H1 (cell line): ENCODE measurements at regions not wholly inside any gene's neighbourhood (a gene's known extent, or its start where the extent isn't known, plus 50 kb on each side); places are given as distances from the start of the nearest gene placed in this dataset.

ENCODE experiments used
- CTCF ChIA-PET: fragments of 300-600 bp; sonication (Branson Sonifier 250); formaldehyde crosslinking; loops from one replicate; lab custom pipeline; 2021; ENCODE audit not compliant: partially characterized antibody; lab: Charles Lee
- POLR2A ChIA-PET: fragments of 300-600 bp; sonication (Branson Sonifier 250); formaldehyde crosslinking; loops from one replicate; lab custom pipeline; 2021; ENCODE audit warnings: inconsistent platforms; ENCODE audit not compliant: partially characterized antibody; lab: Charles Lee
- DNase-seq, 2 experiments: peaks; one replicate each; pipeline versions ENCODE4 v3.0.0 to v3.0.0-alpha.2; 2010 to 2022; ENCODE audit warnings: low spot score in 2 of 2, low read depth in 1 of 2, mixed read lengths in 1 of 2
- FAIRE-seq: peaks from 2 replicates; lab custom pipeline; 2011; peaks lifted over from hg19 to GRCh38; lab: Jason Lieb, UNC
- H2AFZ ChIP-seq: 2 replicates; pipeline ENCODE4 v1.8.1; 2012; ENCODE audit warnings: low read length, inconsistent platforms
- H2AK5ac ChIP-seq: 2 replicates; pipeline ENCODE4 v1.6.1; 2013; ENCODE audit warnings: low read depth, low read length
- H2BK120ac ChIP-seq: replicated peaks from 2 replicates; pipeline ENCODE3; 2013; ENCODE audit warnings: low read depth, low read length, inconsistent platforms
- H2BK12ac ChIP-seq: 2 replicates; pipeline ENCODE4 v1.6.1; 2013; ENCODE audit warnings: low read depth, low read length
- H2BK15ac ChIP-seq: 2 replicates; pipeline ENCODE4 v1.6.1; 2013; ENCODE audit warnings: low read length
- H2BK20ac ChIP-seq: 2 replicates; pipeline ENCODE4 v1.6.1; 2013; ENCODE audit warnings: low read length
- H2BK5ac ChIP-seq: 2 replicates; pipeline ENCODE4 v1.6.1; 2013; ENCODE audit warnings: low read depth, low read length
- H3K14ac ChIP-seq: 2 replicates; pipeline ENCODE4 v1.6.1; 2013; ENCODE audit warnings: inconsistent platforms; ENCODE audit not compliant: insufficient read length
- H3K18ac ChIP-seq: 2 replicates; pipeline ENCODE4 v1.6.1; 2013; ENCODE audit warnings: low read length; ENCODE audit errors: extremely low read depth
- H3K23ac ChIP-seq: 2 replicates; pipeline ENCODE4 v1.6.1; 2013; ENCODE audit warnings: inconsistent platforms; ENCODE audit not compliant: insufficient read length
- H3K23me2 ChIP-seq: 2 replicates; pipeline ENCODE4 v1.6.1; 2013; ENCODE audit warnings: low read depth, low read length
- H3K27ac ChIP-seq: 2 replicates; pipeline ENCODE4 v1.6.1; 2011; ENCODE audit warnings: low read depth, low read length, inconsistent platforms
- H3K27me3 ChIP-seq, 4 experiments: replicated peaks in 1 of 4; 1 replicate in 1 of 4; 2 replicates in 3 of 4; pipeline versions ENCODE4 v1.6.1 to v1.8.1; 2011 to 2013; ENCODE audit warnings: low read length in 3 of 4, mild to moderate bottlenecking in 3 of 4, inconsistent platforms in 2 of 4, mixed read lengths in 2 of 4, moderate library complexity in 1 of 4; ENCODE audit not compliant: control insufficient read depth in 3 of 4, insufficient read depth in 3 of 4; ENCODE audit errors: extremely low read depth in 1 of 4
- H3K36me3 ChIP-seq, 4 experiments: 2 replicates each; pipeline versions ENCODE4 v1.6.1 to v1.8.1; 2011 to 2013; ENCODE audit warnings: mild to moderate bottlenecking in 4 of 4, low read length in 3 of 4, moderate library complexity in 2 of 4, control low read depth in 1 of 4, inconsistent platforms in 1 of 4; ENCODE audit not compliant: insufficient read depth in 4 of 4, control insufficient read depth in 2 of 4
- H3K4ac ChIP-seq: replicated peaks from 2 replicates; pipeline ENCODE3; 2013; ENCODE audit warnings: low read length, low read depth, mixed read lengths, inconsistent platforms; ENCODE audit not compliant: insufficient read length
- H3K4me1 ChIP-seq, 4 experiments: replicated peaks in 1 of 4; 1 replicate in 1 of 4; 2 replicates in 3 of 4; pipeline versions ENCODE4 v1.6.1 to v1.8.1; 2011 to 2013; ENCODE audit warnings: low read length in 3 of 4, inconsistent platforms in 2 of 4, mixed read lengths in 1 of 4; ENCODE audit not compliant: insufficient read depth in 4 of 4, control insufficient read depth in 3 of 4
- H3K4me2 ChIP-seq, 2 experiments: 2 replicates each; pipeline versions ENCODE4 v1.6.1 to v1.8.1; 2011 to 2013; ENCODE audit warnings: low read depth in 2 of 2, low read length in 2 of 2, control low read depth in 1 of 2, inconsistent platforms in 1 of 2, mild to moderate bottlenecking in 1 of 2; ENCODE audit not compliant: insufficient read depth in 1 of 2
- H3K4me3 ChIP-seq, 4 experiments: fragments of 200-600, 300-600 bp in 1 of 4; sonication (generic), shearing (Covaris generic), sonication (Bioruptor Twin) in 1 of 4; 2 replicates each; pipeline versions ENCODE4 v1.5.1 to v1.8.1; 2011 to 2016; ENCODE audit warnings: low read length in 4 of 4, low read depth in 3 of 4, control low read depth in 2 of 4, inconsistent platforms in 2 of 4, mild to moderate bottlenecking in 2 of 4, mixed read lengths in 1 of 4, moderate library complexity in 1 of 4; ENCODE audit not compliant: insufficient read depth in 2 of 4; ENCODE audit errors: extremely low read depth in 1 of 4
- H3K56ac ChIP-seq: replicated peaks from 2 replicates; pipeline ENCODE3; 2013; ENCODE audit warnings: low read depth, mild to moderate bottlenecking, mixed read lengths, low read length, inconsistent platforms; ENCODE audit not compliant: insufficient read length
- H3K79me1 ChIP-seq: 2 replicates; pipeline ENCODE4 v1.6.1; 2013; ENCODE audit warnings: low read depth, low read length, control low read depth
- H3K79me2 ChIP-seq, 2 experiments: 2 replicates each; pipeline versions ENCODE4 v1.6.1 to v1.8.1; 2012 to 2013; ENCODE audit warnings: low read length in 2 of 2, mild to moderate bottlenecking in 2 of 2, inconsistent platforms in 1 of 2; ENCODE audit not compliant: insufficient read depth in 2 of 2, control insufficient read depth in 1 of 2
- H3K9ac ChIP-seq, 4 experiments: replicated peaks in 1 of 4; 1 replicate in 1 of 4; 2 replicates in 3 of 4; pipeline versions ENCODE4 v1.6.1 to v1.8.1; 2011 to 2013; ENCODE audit warnings: low read depth in 3 of 4, low read length in 3 of 4, control low read depth in 2 of 4, mild to moderate bottlenecking in 2 of 4, moderate library complexity in 2 of 4, inconsistent platforms in 1 of 4; ENCODE audit errors: extremely low read depth in 1 of 4
- H3K9me3 ChIP-seq, 2 experiments: 2 replicates each; pipeline versions ENCODE4 v1.6.1 to v1.8.1; 2012 to 2013; ENCODE audit warnings: mild to moderate bottlenecking in 2 of 2, moderate library complexity in 2 of 2, control low read depth in 1 of 2, inconsistent platforms in 1 of 2, low read depth in 1 of 2, low read length in 1 of 2, mixed read lengths in 1 of 2; ENCODE audit not compliant: insufficient read depth in 2 of 2
- H4K20me1 ChIP-seq, 2 experiments: replicated peaks in 1 of 2; 2 replicates each; pipeline versions ENCODE3 to v1.8.1; 2011 to 2013; ENCODE audit warnings: inconsistent platforms in 2 of 2, low read length in 2 of 2, mild to moderate bottlenecking in 1 of 2; ENCODE audit not compliant: insufficient read depth in 2 of 2, control insufficient read depth in 1 of 2
- H4K5ac ChIP-seq: 2 replicates; pipeline ENCODE4 v1.6.1; 2013; ENCODE audit warnings: low read length, low read depth, mixed read lengths, inconsistent platforms; ENCODE audit not compliant: insufficient read length
- H4K8ac ChIP-seq: 2 replicates; pipeline ENCODE4 v1.8.0; 2013; ENCODE audit warnings: mild to moderate bottlenecking, moderate library complexity, low read length, inconsistent platforms; ENCODE audit not compliant: insufficient read depth; ENCODE audit errors: extremely low read depth
- H4K91ac ChIP-seq: replicated peaks from 2 replicates; pipeline ENCODE3; 2013; ENCODE audit warnings: low read length, mixed read lengths, inconsistent platforms; ENCODE audit not compliant: insufficient read length
- ASH2L ChIP-seq: fragments of 200-600, 300-600 bp; sonication (generic); IDR thresholded peaks from one replicate; pipeline ENCODE4 v1.7.1; 2017; ENCODE audit warnings: low read length
- BRCA1 ChIP-seq: IDR thresholded peaks from 2 replicates; pipeline ENCODE4 v1.6.1; 2012; ENCODE audit warnings: low read depth, low read length, improper control_type of control experiment
- EGR1 ChIP-seq: IDR thresholded peaks from 2 replicates; pipeline ENCODE4 v1.6.1; 2011; ENCODE audit warnings: low read depth, low read length, borderline replicate concordance
- NRF1 ChIP-seq: IDR thresholded peaks from 2 replicates; pipeline ENCODE4 v1.6.1; 2011; ENCODE audit warnings: mild to moderate bottlenecking, low read depth, low read length, improper control_type of control experiment
- RBBP5 ChIP-seq: IDR thresholded peaks from 2 replicates; pipeline ENCODE4 v1.7.1; 2012; ENCODE audit warnings: low read depth, mild to moderate bottlenecking, inconsistent platforms, low read length, moderate library complexity, borderline replicate concordance
- SUZ12 ChIP-seq: fragments of 200-600 bp; sonication (generic); IDR thresholded peaks from 2 replicates; pipeline ENCODE4 v1.6.1; 2012; ENCODE audit warnings: mild to moderate bottlenecking, inconsistent platforms, low read length, moderate library complexity, mixed read lengths
- WGBS, 2 experiments: shearing (Covaris generic) in 1 of 2; methylation state at CpG; one replicate each; pipeline versions ENCODE4 v1.1.6 to v1.1.7; 2013 to 2015; ENCODE audit warnings: low lambda C conversion rate in 2 of 2, mixed read lengths in 2 of 2, inconsistent platforms in 1 of 2, low coverage in 1 of 2, missing lambda C conversion rate in 1 of 2; ENCODE audit not compliant: insufficient replicate concordance in 2 of 2, insufficient coverage in 1 of 2, insufficient read length in 1 of 2; ENCODE audit errors: extremely low coverage in 1 of 2, missing lambda C conversion rate in 1 of 2; 5-methylcytosine and 5-hydroxymethylcytosine counted together
- TF ChIP-seq, protein P1 (sequence below): IDR thresholded peaks from 2 replicates; pipeline ENCODE4 v1.6.1; 2012; ENCODE audit warnings: low read length, inconsistent platforms
- TF ChIP-seq, protein P2 (sequence below), 3 experiments: IDR thresholded peaks; 1 replicate in 2 of 3; 2 replicates in 1 of 3; pipeline versions ENCODE4 v1.5.1 to v1.6.1; 2011; ENCODE audit warnings: low read length in 3 of 3, mild to moderate bottlenecking in 3 of 3, inconsistent platforms in 2 of 3, low read depth in 1 of 3, moderate library complexity in 1 of 3; ENCODE audit not compliant: insufficient read depth in 1 of 3; ENCODE audit errors: control extremely low read depth in 1 of 3

DNA sequence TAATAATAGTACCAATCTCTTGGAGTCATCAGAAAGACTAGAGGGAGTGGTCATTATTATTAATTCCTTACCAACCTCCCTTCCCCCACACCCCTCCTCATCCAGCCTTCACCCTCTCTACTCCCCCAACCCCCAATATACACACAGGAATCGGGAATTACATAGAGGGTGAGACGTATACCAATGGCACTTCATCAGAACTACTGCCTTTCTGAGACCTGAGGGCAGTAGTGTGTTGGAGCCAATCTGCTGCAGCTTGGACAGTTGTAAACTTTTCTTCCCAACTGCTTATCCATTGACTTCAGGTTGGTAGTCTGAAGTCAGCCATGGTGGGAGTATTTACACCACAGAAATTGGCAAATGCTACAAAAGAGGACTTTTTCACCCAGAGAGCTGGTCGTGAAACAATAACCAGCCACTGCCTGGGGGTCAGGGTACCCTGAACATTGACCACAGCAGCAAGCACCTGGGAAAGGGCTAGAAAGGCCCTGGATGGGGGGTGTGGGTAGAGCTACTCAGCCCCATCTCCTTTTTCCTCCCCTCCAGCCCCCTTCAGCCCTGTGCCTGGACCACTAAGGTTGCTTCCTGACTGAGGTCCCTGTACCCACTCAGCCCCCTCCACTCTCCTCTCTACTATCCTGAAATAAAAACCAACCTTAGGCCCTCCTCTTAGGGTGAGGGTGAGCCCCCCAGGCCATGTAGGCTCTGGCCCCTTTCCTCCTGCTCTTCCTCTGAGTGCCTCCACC is 161.5 kb downstream of the MRPL14 start:
- DNase-seq (peak in 1 of 2 experiments; percentile 38), FAIRE-seq (no peak)
- no peaks in the 10 kb centered on the region for H3K79me1 ChIP-seq
- no peak overlapping the region for H3K14ac ChIP-seq
- H3K27ac ChIP-seq = no peak overlapping the region
- no peaks in the 10 kb centered on the region for H3K9me3 ChIP-seq
- no peak overlapping the region for H4K5ac ChIP-seq
- H3K4me1 ChIP-seq = peaks cover 0 to 12% (median under 1%) of the 10 kb centered on the region in 4 experiments; a peak in 3 of 7 replicates
- H4K20me1 ChIP-seq = no peaks in the 10 kb centered on the region
- H3K27me3 ChIP-seq = no peaks in the 10 kb centered on the region
- no peak overlapping the region for H2AK5ac ChIP-seq
- no peak overlapping the region for H3K4me3 ChIP-seq
- no peaks in the 10 kb centered on the region for H3K23me2 ChIP-seq
- 94% methylated on average over 3 of the region's 3 CpGs; no CpG with 5 or more reads in 1 of the 2 experiments for WGBS, 2 experiments
- H4K91ac ChIP-seq = peak overlapping the region; percentile 61
- H3K56ac ChIP-seq = no peak overlapping the region
- no peak overlapping the region for H2BK120ac ChIP-seq
- H2BK20ac ChIP-seq = peak overlapping the region; percentile 66
- H3K79me2 ChIP-seq = no peaks in the 10 kb centered on the region
- H2AFZ ChIP-seq = no peak overlapping the region
- H2BK12ac ChIP-seq = peak overlapping the region; percentile 68; the same call in 1 of the 2 replicates
- no peak overlapping the region for H4K8ac ChIP-seq
- H3K9ac ChIP-seq = no peak overlapping the region
- H3K18ac ChIP-seq = peak overlapping the region; percentile 68; the same call in 1 of the 2 replicates
- no peak overlapping the region for H3K4me2 ChIP-seq
- no peak for TF ChIP-seq ASH2L
- no peak for TF ChIP-seq EGR1
- TF ChIP-seq, protein P1, sequence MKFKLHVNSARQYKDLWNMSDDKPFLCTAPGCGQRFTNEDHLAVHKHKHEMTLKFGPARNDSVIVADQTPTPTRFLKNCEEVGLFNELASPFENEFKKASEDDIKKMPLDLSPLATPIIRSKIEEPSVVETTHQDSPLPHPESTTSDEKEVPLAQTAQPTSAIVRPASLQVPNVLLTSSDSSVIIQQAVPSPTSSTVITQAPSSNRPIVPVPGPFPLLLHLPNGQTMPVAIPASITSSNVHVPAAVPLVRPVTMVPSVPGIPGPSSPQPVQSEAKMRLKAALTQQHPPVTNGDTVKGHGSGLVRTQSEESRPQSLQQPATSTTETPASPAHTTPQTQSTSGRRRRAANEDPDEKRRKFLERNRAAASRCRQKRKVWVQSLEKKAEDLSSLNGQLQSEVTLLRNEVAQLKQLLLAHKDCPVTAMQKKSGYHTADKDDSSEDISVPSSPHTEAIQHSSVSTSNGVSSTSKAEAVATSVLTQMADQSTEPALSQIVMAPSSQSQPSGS = no peak
- TF ChIP-seq NRF1 = no peak
- TF ChIP-seq, protein P2, sequence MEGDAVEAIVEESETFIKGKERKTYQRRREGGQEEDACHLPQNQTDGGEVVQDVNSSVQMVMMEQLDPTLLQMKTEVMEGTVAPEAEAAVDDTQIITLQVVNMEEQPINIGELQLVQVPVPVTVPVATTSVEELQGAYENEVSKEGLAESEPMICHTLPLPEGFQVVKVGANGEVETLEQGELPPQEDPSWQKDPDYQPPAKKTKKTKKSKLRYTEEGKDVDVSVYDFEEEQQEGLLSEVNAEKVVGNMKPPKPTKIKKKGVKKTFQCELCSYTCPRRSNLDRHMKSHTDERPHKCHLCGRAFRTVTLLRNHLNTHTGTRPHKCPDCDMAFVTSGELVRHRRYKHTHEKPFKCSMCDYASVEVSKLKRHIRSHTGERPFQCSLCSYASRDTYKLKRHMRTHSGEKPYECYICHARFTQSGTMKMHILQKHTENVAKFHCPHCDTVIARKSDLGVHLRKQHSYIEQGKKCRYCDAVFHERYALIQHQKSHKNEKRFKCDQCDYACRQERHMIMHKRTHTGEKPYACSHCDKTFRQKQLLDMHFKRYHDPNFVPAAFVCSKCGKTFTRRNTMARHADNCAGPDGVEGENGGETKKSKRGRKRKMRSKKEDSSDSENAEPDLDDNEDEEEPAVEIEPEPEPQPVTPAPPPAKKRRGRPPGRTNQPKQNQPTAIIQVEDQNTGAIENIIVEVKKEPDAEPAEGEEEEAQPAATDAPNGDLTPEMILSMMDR (IDR thresholded peaks at IDR 0.05; ENCODE audit: control extremely low read depth in 1 of 3, insufficient read depth in 1 of 3, low read depth in 1 of 3, low read length in 3 of 3) = no peak
- TF ChIP-seq BRCA1 = no peak
- no peak for TF ChIP-seq SUZ12
- TF ChIP-seq RBBP5 = no peak
- TF ChIP-seq, all 59 proteins: peak for 0
- Histone ChIP-seq H3K23ac (no peak overlapping the region), H3K4ac (no peak overlapping the region), H2BK15ac (peak overlapping the region; percentile 61; the same call in 1 of the 2 replicates), H2BK5ac (peak overlapping the region; percentile 66; the same call in 1 of the 2 replicates), H3K36me3 (no peaks in the 10 kb centered on the region)
- CTCF ChIA-PET = interaction anchor here (0.8 to 11.1 kb wide), 8 partner anchors 12 to 191 kb away, joined by 3 to 103 read pairs (median 3); no protein-coding TSS in a partner anchor
- POLR2A ChIA-PET = interaction anchor here (0.6 kb wide), 1 partner anchor 25 kb away, joined by 3 read pairs; no protein-coding TSS in a partner anchor
